ENCODE measurements at regions not wholly inside any gene's neighbourhood (a gene's known extent, or its start where the extent isn't known, plus 50 kb on each side); places are given as distances from the start of the nearest gene placed in this dataset.

DNA sequence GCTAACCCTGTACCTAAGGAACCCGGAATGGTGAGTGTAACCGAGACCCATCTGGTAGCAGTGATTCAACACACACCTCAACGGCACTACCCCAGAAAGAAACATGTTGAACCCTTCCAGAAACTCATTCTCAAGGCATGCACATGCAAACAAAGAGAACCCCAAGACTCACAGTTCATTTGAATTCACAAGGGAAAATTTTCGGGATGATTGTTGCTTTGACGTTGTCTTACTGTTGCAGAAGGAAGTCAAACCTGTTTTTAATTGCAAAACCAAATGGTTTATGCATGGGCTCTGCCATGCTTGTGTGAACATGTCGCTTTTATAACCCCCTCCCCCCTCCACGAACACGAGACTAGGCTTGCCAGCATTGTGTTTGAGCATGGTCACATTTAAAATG lies 539.7 kb downstream of the GATA3 start:
- Histone ChIP-seq H3K79me1 (ENCODE audit: low read depth in 1 of 2, low read length in 2 of 2) (no peaks in the 10 kb centered on the region), H2BK120ac (ENCODE audit: low read depth, low read length) (no peak overlapping the region), H2BK5ac (ENCODE audit: low read depth, low read length, poor library complexity, severe bottlenecking) (no peak overlapping the region), H3K4me3 (ENCODE audit: insufficient read depth, low read depth, low read length) (no peak overlapping the region), H2BK15ac (ENCODE audit: low read depth, low read length) (no peak overlapping the region), H4K91ac (ENCODE audit: insufficient read depth, low read depth, low read length) (no peak overlapping the region), H3K4me2 (ENCODE audit: low read depth, low read length) (no peak overlapping the region), H2AK9ac (replicated peaks; ENCODE audit: low read depth, low read length, poor library complexity) (no peak overlapping the region), H3K27ac (ENCODE audit: insufficient read depth, low read length) (no peak overlapping the region), H2AK5ac (ENCODE audit: low read depth, low read length) (no peak overlapping the region), H4K8ac (ENCODE audit: low read depth in 2 of 2, low read length in 2 of 2) (no peak overlapping the region), H3K14ac (replicated peaks; ENCODE audit: low read depth, low read length) (no peak overlapping the region), H3K36me3 (ENCODE audit: control insufficient read depth, insufficient read depth, low read length) (no peaks in the 10 kb centered on the region), H4K20me1 (ENCODE audit: insufficient read depth, low read length) (no peaks in the 10 kb centered on the region), H3K23ac (ENCODE audit: low read depth, low read length) (no peak overlapping the region), H3K4ac (ENCODE audit: low read depth, low read length) (no peak overlapping the region), H3K9ac (ENCODE audit: low read depth, low read length) (no peak overlapping the region), H3K4me1 (ENCODE audit: control insufficient read depth, insufficient read depth, low read length) (no peaks in the 10 kb centered on the region), H2AFZ (replicated peaks; ENCODE audit: low read length, poor library complexity) (no peak overlapping the region), H3K9me3 (ENCODE audit: control insufficient read depth, insufficient read depth, low read length) (peaks cover 12% of the 10 kb centered on the region), H3K56ac (ENCODE audit: extremely low read depth, insufficient read depth, low read length) (no peak overlapping the region), H3K18ac (ENCODE audit: low read depth, low read length) (no peak overlapping the region), H2BK20ac (ENCODE audit: low read depth, low read length) (no peak overlapping the region), H3K27me3 (ENCODE audit: control insufficient read depth, insufficient read depth, low read length) (no peaks in the 10 kb centered on the region), H3K9me1 (ENCODE audit: insufficient read depth, low read length) (no peaks in the 10 kb centered on the region), H4K5ac (ENCODE audit: low read depth, low read length) (no peak overlapping the region)
- WGBS, 2 experiments (ENCODE audit: extremely low coverage in 2 of 2, insufficient read length in 1 of 2), result no CpG with 5 or more reads among the region's 8 CpGs
- intact Hi-C loops (cut with micrococcal nuclease) (no loop called here), in situ Hi-C loops (cut with MboI; ENCODE audit: low sequenced_read_pairs) (no loop called here), dilution Hi-C loops (cut with HindIII; ENCODE audit: low sequenced_read_pairs, unreplicated experiment) (no loop called here)
- BruUV-seq (replicated peaks), result no TSS peak
- CTCF ChIA-PET, result no interaction called here
- DNase-seq (no peak), ATAC-seq (ENCODE audit: low read depth) (no peak)
- TF ChIP-seq BHLHE40 (IDR thresholded peaks at IDR 0.05; ENCODE audit: low read depth, low read length), result no peak
- TF ChIP-seq, protein P1, sequence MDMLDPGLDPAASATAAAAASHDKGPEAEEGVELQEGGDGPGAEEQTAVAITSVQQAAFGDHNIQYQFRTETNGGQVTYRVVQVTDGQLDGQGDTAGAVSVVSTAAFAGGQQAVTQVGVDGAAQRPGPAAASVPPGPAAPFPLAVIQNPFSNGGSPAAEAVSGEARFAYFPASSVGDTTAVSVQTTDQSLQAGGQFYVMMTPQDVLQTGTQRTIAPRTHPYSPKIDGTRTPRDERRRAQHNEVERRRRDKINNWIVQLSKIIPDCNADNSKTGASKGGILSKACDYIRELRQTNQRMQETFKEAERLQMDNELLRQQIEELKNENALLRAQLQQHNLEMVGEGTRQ (IDR thresholded peaks at IDR 0.05; ENCODE audit: low read depth, low read length), result no peak
- TF ChIP-seq RAD21 (IDR thresholded peaks at IDR 0.05; ENCODE audit: low read length), result no peak
- TF ChIP-seq RFX5 (IDR thresholded peaks at IDR 0.05; ENCODE audit: low read depth, low read length), result no peak
- TF ChIP-seq FOS (IDR thresholded peaks at IDR 0.05; ENCODE audit: low read depth, low read length), result no peak
- TF ChIP-seq POLR2A (IDR thresholded peaks at IDR 0.05; ENCODE audit: low read depth, low read length), result no peak
- TF ChIP-seq MAFK (IDR thresholded peaks at IDR 0.05; ENCODE audit: low read depth, low read length), result no peak
- POLR2A ChIA-PET (ENCODE audit: unreplicated experiment), result no interaction called here

Data from IMR-90 (cell line).